ENCODE measurements at regions not wholly inside any gene's neighbourhood (a gene's known extent, or its start where the extent isn't known, plus 50 kb on each side); places are given as distances from the start of the nearest gene placed in this dataset.

DNA sequence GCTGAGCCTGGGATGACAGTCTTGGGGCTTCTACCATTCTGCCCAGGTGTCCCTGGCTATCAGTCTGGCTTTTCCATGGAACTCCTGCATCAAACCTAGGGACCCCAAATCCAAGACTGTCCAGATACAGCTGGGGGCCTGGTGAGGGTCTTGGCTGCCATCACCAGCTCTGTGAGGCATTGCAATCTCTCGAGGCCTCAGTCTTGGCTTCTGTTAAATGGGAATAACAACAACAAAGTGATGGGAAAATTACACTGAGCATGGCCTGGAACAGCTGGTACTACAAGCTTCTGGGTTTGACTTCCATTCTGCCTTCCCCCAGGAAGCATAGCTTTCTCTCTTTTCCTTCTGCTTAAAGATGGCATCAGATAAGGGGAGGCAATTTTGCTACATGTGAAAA is 50.0 kb upstream of the LCTL start:
- H3K36me3 ChIP-seq, result no peaks in the 10 kb centered on the region
- H3K27ac ChIP-seq, result peak overlapping the region in 3 of 4 donors; percentile 10 to 91 (median 82)
- no peaks in the 10 kb centered on the region for H3K9me3 ChIP-seq
- ATAC-seq (ENCODE audit: low FRiP score in 2 of 2) (no peak), DNase-seq (no peak)
- H3K27me3 ChIP-seq, result no peaks in the 10 kb centered on the region
- WGBS, 2 donors, result 71 to 79% methylated on average over 1 of the region's 1 CpG
- no peak overlapping the region for H3K4me3 ChIP-seq
- TF ChIP-seq, protein P1, sequence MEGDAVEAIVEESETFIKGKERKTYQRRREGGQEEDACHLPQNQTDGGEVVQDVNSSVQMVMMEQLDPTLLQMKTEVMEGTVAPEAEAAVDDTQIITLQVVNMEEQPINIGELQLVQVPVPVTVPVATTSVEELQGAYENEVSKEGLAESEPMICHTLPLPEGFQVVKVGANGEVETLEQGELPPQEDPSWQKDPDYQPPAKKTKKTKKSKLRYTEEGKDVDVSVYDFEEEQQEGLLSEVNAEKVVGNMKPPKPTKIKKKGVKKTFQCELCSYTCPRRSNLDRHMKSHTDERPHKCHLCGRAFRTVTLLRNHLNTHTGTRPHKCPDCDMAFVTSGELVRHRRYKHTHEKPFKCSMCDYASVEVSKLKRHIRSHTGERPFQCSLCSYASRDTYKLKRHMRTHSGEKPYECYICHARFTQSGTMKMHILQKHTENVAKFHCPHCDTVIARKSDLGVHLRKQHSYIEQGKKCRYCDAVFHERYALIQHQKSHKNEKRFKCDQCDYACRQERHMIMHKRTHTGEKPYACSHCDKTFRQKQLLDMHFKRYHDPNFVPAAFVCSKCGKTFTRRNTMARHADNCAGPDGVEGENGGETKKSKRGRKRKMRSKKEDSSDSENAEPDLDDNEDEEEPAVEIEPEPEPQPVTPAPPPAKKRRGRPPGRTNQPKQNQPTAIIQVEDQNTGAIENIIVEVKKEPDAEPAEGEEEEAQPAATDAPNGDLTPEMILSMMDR (IDR thresholded peaks at IDR 0.05), result no peak
- no peak for TF ChIP-seq EP300 (IDR thresholded peaks at IDR 0.05)
- H3K4me1 ChIP-seq, result peaks cover 29 to 73% (median 67%) of the 10 kb centered on the region in 4 donors

DNA sequence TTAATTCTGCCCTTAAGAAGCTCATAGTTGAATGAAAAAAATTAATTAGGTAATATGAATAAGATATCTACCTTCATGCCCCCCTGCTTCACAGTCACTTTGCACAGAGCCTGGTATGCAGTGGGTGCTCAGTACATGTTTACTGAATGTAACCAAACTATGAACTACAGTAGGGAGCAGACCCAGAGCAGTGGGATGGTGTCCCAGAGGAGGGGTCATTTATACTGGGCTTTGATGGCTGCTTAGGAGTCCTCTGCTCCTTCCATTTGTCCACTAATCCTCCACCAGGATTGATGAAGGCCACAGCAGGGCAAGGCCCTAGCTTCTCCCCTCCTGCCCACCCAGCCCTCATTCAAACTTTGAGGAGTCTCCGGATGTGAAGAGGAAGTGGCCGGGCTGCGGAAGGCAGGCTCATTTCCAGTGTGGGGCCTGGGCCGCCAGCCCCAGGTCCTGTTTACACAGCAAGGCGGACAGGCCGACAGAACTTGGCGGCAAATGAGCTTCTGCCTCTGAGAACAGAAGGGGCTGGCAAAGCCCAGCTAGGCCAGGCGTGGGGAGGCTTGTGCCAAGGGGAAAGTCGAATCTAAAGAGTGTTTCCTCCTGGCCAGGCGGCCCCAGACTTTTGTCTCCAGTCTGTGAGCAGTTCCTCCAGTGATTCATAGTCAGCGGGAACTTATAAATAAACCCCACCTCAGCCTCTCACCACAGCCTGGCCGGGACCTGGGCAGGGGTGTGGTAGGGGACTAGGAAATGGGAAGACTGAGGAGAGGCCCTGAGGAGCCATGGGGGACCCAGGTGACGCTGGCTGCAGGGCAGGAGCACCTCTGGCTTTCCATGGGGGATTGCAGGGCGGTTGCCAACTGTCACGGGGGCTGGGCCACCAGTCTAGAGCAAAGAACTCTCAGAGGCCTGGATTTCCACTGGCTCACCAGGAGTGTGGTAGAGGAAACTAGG is 51.6 kb upstream of the LCTL start:
- TF ChIP-seq POLR2AphosphoS5 (IDR thresholded peaks at IDR 0.05) (peak; percentile 80 to 83), EP300 (IDR thresholded peaks at IDR 0.05) (peak in 2 of 4 donors; percentile 54 to 65), POLR2A (IDR thresholded peaks at IDR 0.05) (peak in 1 of 4 donors; percentile 58)
- TF ChIP-seq, protein P1 (IDR thresholded peaks at IDR 0.05), result peak in 1 of 6 experiments; percentile 3
- Histone ChIP-seq H3K27ac (peak overlapping the region; percentile 72 to 91 (median 81)), H3K36me3 (no peaks in the 10 kb centered on the region), H3K4me1 (peaks cover 43 to 89% (median 82%) of the 10 kb centered on the region in 4 donors), H3K27me3 (no peaks in the 10 kb centered on the region), H3K4me3 (no peak overlapping the region), H3K9me3 (no peaks in the 10 kb centered on the region)
- DNase-seq (peak; percentile 74 to 77), ATAC-seq (ENCODE audit: low FRiP score in 2 of 2) (peak; percentile 63 to 82)
- 15 to 23% methylated on average over 7 to 15 of the region's 15 CpGs for whole genome bisulfite sequencing, 2 donors

DNA sequence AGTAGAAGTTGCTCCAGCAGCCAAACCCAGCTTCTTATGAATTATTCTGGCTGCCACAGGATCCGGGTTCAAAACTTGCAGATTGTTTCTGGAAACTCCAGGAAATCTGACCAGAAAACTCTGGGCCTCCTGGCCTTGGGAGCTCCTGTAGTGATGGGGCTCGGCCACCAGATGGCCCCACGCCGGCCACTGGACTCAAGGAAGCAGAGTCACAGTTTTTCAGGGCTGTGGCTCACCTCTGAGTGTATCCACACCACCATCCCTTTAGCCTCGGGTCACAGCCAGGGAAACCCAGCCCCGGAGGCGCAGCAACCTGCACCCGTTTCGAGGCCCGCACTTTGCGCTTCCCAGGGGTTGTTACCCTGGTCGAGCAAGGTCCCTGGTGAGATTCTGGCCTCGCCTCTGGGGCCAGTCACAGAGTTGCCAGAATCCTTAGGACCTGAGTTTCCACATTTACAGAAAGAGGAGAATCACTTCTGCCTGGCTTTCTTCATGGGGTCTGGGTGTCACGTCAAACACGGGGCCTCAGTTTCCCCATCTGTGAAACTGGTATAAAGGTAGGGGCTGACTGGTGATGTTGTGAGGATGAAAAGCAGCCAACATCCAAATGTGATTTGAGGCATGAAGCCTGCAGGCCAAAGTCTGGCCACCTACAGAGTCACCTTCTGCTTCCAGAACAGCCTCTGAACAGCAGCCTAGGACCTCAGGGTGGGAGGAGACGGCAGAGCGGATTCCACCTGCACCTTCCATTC is 53.5 kb upstream of the LCTL start:
- H3K27ac ChIP-seq, result peak overlapping the region; percentile 72 to 91 (median 81)
- H3K4me1 ChIP-seq, result peaks cover 46 to 82% (median 76%) of the 10 kb centered on the region in 4 donors
- no peaks in the 10 kb centered on the region for H3K27me3 ChIP-seq
- peak in 1 of 4 donors; percentile 12 for TF ChIP-seq POLR2A (IDR thresholded peaks at IDR 0.05)
- TF ChIP-seq POLR2AphosphoS5 (IDR thresholded peaks at IDR 0.05), result no peak
- TF ChIP-seq, protein P1 (IDR thresholded peaks at IDR 0.05), result peak; percentile 85 to 91 (median 86)
- TF ChIP-seq EP300 (IDR thresholded peaks at IDR 0.05), result no peak
- no peak overlapping the region for H3K4me3 ChIP-seq
- ATAC-seq (ENCODE audit: low FRiP score in 2 of 2), result peak; percentile 83 to 86
- 40 to 66% methylated on average over 5 to 17 of the region's 17 CpGs for WGBS, 2 donors
- H3K36me3 ChIP-seq, result no peaks in the 10 kb centered on the region
- H3K9me3 ChIP-seq, result no peaks in the 10 kb centered on the region
- peak; percentile 87 to 94 for DNase-seq

DNA sequence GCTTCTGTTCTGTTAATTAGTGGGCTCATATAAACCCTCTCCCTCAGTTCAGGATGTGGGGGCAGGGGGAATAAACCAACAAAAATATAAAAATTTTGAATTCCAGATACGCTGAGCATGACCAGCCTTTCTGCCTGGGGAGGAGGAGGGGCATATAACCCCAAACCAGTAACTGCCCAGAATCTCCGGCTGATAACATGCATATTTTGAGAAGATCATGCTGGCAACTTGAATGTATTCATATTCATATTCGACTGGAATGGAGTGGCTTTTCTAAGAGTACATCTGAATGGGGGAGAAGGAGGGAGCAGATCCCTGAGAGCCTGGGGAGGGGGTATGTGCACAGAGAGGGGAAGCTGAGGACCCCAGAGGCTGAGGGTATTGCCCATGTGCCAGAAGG is 54.5 kb upstream of the LCTL start:
- ATAC-seq (ENCODE audit: low FRiP score in 2 of 2), result no peak
- peaks cover 46 to 74% (median 67%) of the 10 kb centered on the region in 4 donors for H3K4me1 ChIP-seq
- H3K4me3 ChIP-seq, result no peak overlapping the region
- no peaks in the 10 kb centered on the region for H3K9me3 ChIP-seq
- peak overlapping the region; percentile 77 to 91 (median 82) for H3K27ac ChIP-seq
- H3K36me3 ChIP-seq, result no peaks in the 10 kb centered on the region
- no peaks in the 10 kb centered on the region for H3K27me3 ChIP-seq
- no peak for DNase-seq
- TF ChIP-seq EP300 (IDR thresholded peaks at IDR 0.05) (no peak), POLR2AphosphoS5 (IDR thresholded peaks at IDR 0.05) (no peak), POLR2A (IDR thresholded peaks at IDR 0.05) (no peak)
- TF ChIP-seq, protein P1 (IDR thresholded peaks at IDR 0.05), result no peak
- 67 to 71% methylated on average over 3 of the region's 3 CpGs for WGBS, 2 donors

All from upper lobe of left lung (tissue), 6 donors.